ENCODE measurements at regions not wholly inside any gene's neighbourhood (a gene's known extent, or its start where the extent isn't known, plus 50 kb on each side); places are given as distances from the start of the nearest gene placed in this dataset.

- no peak for TF ChIP-seq SMC3 (IDR thresholded peaks at IDR 0.05; ENCODE audit: low read depth, low read length)
- TF ChIP-seq CTCF (conservative IDR thresholded peaks at IDR 0.05; ENCODE audit: low read depth, low read length) = no peak
- no peak for TF ChIP-seq POLR2A (IDR thresholded peaks at IDR 0.05; ENCODE audit: low read depth, low read length)
- no peak for TF ChIP-seq MAZ (IDR thresholded peaks at IDR 0.05; ENCODE audit: borderline replicate concordance, low read depth, low read length)
- TF ChIP-seq MAFK (IDR thresholded peaks at IDR 0.05; ENCODE audit: low read depth, low read length) = no peak
- no peak for TF ChIP-seq USF2 (IDR thresholded peaks at IDR 0.05; ENCODE audit: low read depth, low read length)
- no peak for TF ChIP-seq RAD21 (IDR thresholded peaks at IDR 0.05; ENCODE audit: low read length)
- no peak for TF ChIP-seq CHD1 (IDR thresholded peaks at IDR 0.05; ENCODE audit: low read depth, low read length)
- TF ChIP-seq CEBPB (IDR thresholded peaks at IDR 0.05; ENCODE audit: low read depth, low read length) = no peak
- TF ChIP-seq FOS (IDR thresholded peaks at IDR 0.05; ENCODE audit: low read depth, low read length) = no peak
- TF ChIP-seq RFX5 (IDR thresholded peaks at IDR 0.05; ENCODE audit: low read depth, low read length) = no peak
- no peak for TF ChIP-seq MXI1 (IDR thresholded peaks at IDR 0.05; ENCODE audit: borderline replicate concordance, low read depth, low read length)
Measured at GRCh38 chr10:85537561-85537960, 829.0 kb downstream of the GRID1 start.
